Brain pericyte (primary cell): ENCODE measurements at regions not wholly inside any gene's neighbourhood (a gene's known extent, or its start where the extent isn't known, plus 50 kb on each side); places are given as distances from the start of the nearest gene placed in this dataset.
"Not testable (repeated sequence)": the region's sequence is repeated elsewhere in the genome, so short reads cannot be mapped to it uniquely, and the experiment has no call there.

ENCODE experiments used
- DNase-seq: peaks from one replicate; pipeline ENCODE4 v3.0.0-alpha.2; 2012; ENCODE audit warnings: low read depth, low spot score

GRCh38 chr15:20095699-20096303 lies 445.8 kb downstream of the GOLGA6L6 start:
- DNase-seq: not testable (repeated sequence)

GRCh38 chr15:20089541-20089940 lies 452.1 kb downstream of the GOLGA6L6 start:
- not testable (repeated sequence) for DNase-seq

- DNase-seq: not testable (repeated sequence)
These were observed 457.6 kb downstream of the GOLGA6L6 start for GRCh38 chr15:20084026-20084425.

GRCh38 chr15:20074082-20074481 lies 467.5 kb downstream of the GOLGA6L6 start:
- not testable (repeated sequence) for DNase-seq

- DNase-seq: not testable (repeated sequence)
These were observed 472.6 kb downstream of the GOLGA6L6 start for GRCh38 chr15:20069043-20069442.

GRCh38 chr15:20066173-20066572 lies 475.4 kb downstream of the GOLGA6L6 start:
- not testable (repeated sequence) for DNase-seq

GRCh38 chr15:20065508-20065907 lies 476.1 kb downstream of the GOLGA6L6 start:
- DNase-seq: not testable (repeated sequence)

GRCh38 chr15:20063167-20063566 lies 478.4 kb downstream of the GOLGA6L6 start:
- DNase-seq: not testable (repeated sequence)

- DNase-seq: not testable (repeated sequence)
These were observed 480.8 kb downstream of the GOLGA6L6 start for GRCh38 chr15:20060838-20061237.

GRCh38 chr15:20056871-20057270 lies 484.7 kb downstream of the GOLGA6L6 start:
- DNase-seq: not testable (repeated sequence)

GRCh38 chr15:20055921-20056320 lies 485.7 kb downstream of the GOLGA6L6 start:
- DNase-seq: not testable (repeated sequence)

- not testable (repeated sequence) for DNase-seq
These were observed 493.4 kb downstream of the GOLGA6L6 start for GRCh38 chr15:20048189-20048588.

GRCh38 chr15:20045165-20045564 lies 496.4 kb downstream of the GOLGA6L6 start:
- DNase-seq: not testable (repeated sequence)

- not testable (repeated sequence) for DNase-seq
These were observed 500.9 kb downstream of the GOLGA6L6 start for GRCh38 chr15:20040691-20041090.

GRCh38 chr15:20025040-20025439 lies 516.6 kb downstream of the GOLGA6L6 start:
- not testable (repeated sequence) for DNase-seq

GRCh38 chr15:20022349-20022748 lies 519.3 kb downstream of the GOLGA6L6 start:
- not testable (repeated sequence) for DNase-seq

GRCh38 chr15:20021351-20021750 lies 520.2 kb downstream of the GOLGA6L6 start:
- not testable (repeated sequence) for DNase-seq

- DNase-seq: not testable (repeated sequence)
These were observed 521.0 kb downstream of the GOLGA6L6 start for GRCh38 chr15:20020588-20020987.

GRCh38 chr15:20019758-20020157 lies 521.8 kb downstream of the GOLGA6L6 start:
- DNase-seq: not testable (repeated sequence)

GRCh38 chr15:20017581-20017980 lies 524.0 kb downstream of the GOLGA6L6 start:
- DNase-seq: not testable (repeated sequence)

- DNase-seq: not testable (repeated sequence)
These were observed 524.7 kb downstream of the GOLGA6L6 start for GRCh38 chr15:20016941-20017340.

- not testable (repeated sequence) for DNase-seq
These were observed 528.8 kb downstream of the GOLGA6L6 start for GRCh38 chr15:20012837-20013236.

GRCh38 chr15:20010759-20011158 lies 530.8 kb downstream of the GOLGA6L6 start:
- DNase-seq: not testable (repeated sequence)
